ENCODE measurements at regions not wholly inside any gene's neighbourhood (a gene's known extent, or its start where the extent isn't known, plus 50 kb on each side); places are given as distances from the start of the nearest gene placed in this dataset.

GRCh38 chr17:27982688-27983087, 59.8 kb upstream of the NLK start:
- Histone ChIP-seq H3K9ac (ENCODE audit: extremely low read depth, low read length, poor library complexity, severe bottlenecking) (no peak overlapping the region), H3K36me3 (ENCODE audit: control insufficient read depth, insufficient read depth, low read length) (no peaks in the 10 kb centered on the region), H3K4me3 (ENCODE audit: low read length) (no peak overlapping the region), H3K4me1 (ENCODE audit: control insufficient read depth, insufficient read depth, low read length) (no peaks in the 10 kb centered on the region), H3K27me3 (ENCODE audit: control insufficient read depth, insufficient read depth, low read length, poor library complexity, severe bottlenecking) (peaks cover 11% of the 10 kb centered on the region), H3K27ac (ENCODE audit: low read depth, low read length) (no peak overlapping the region), H3K9me3 (ENCODE audit: control insufficient read depth, low read length) (no peaks in the 10 kb centered on the region)
- H3K27ac Mint-ChIP-seq = peak overlapping the region; percentile 88
- H3K4me1 Mint-ChIP-seq = peaks cover 54% of the 10 kb centered on the region
- peak; percentile 75 for DNase-seq
- WGBS, 2 experiments (ENCODE audit: insufficient coverage in 1 of 2, insufficient read length in 1 of 2) = 64 to 93% methylated on average over 2 of the region's 2 CpGs
- no peaks in the 10 kb centered on the region for H3K9me3 Mint-ChIP-seq
- no peaks in the 10 kb centered on the region for H3K36me3 Mint-ChIP-seq (ENCODE audit: low read depth)
- no peak overlapping the region for H3K4me3 Mint-ChIP-seq
- no peak for TF ChIP-seq CTCF (conservative IDR thresholded peaks at IDR 0.05)
- peaks cover 5% of the 10 kb centered on the region for H3K27me3 Mint-ChIP-seq (ENCODE audit: insufficient read depth)

GRCh38 chr17:27983853-27984252, 58.6 kb upstream of the NLK start:
- no peak overlapping the region for H3K4me3 ChIP-seq (ENCODE audit: low read length)
- Mint-ChIP-seq H3K4me1 (peaks cover 50% of the 10 kb centered on the region), H3K4me3 (no peak overlapping the region), H3K9me3 (no peaks in the 10 kb centered on the region), H3K27me3 (ENCODE audit: insufficient read depth) (peaks cover 8% of the 10 kb centered on the region), H3K36me3 (ENCODE audit: low read depth) (no peaks in the 10 kb centered on the region), H3K27ac (no peak overlapping the region)
- no peaks in the 10 kb centered on the region for H3K4me1 ChIP-seq (ENCODE audit: control insufficient read depth, insufficient read depth, low read length)
- no peak overlapping the region for H3K27ac ChIP-seq (ENCODE audit: low read depth, low read length)
- DNase-seq = no peak
- no peak for TF ChIP-seq CTCF (conservative IDR thresholded peaks at IDR 0.05)
- no peaks in the 10 kb centered on the region for H3K9me3 ChIP-seq (ENCODE audit: control insufficient read depth, low read length)
- no peak overlapping the region for H3K9ac ChIP-seq (ENCODE audit: extremely low read depth, low read length, poor library complexity, severe bottlenecking)
- H3K27me3 ChIP-seq (ENCODE audit: control insufficient read depth, insufficient read depth, low read length, poor library complexity, severe bottlenecking) = peaks cover 11% of the 10 kb centered on the region
- WGBS, 2 experiments (ENCODE audit: insufficient coverage in 1 of 2, insufficient read length in 1 of 2) = 80% methylated on average over 1 of the region's 1 CpG
- H3K36me3 ChIP-seq (ENCODE audit: control insufficient read depth, insufficient read depth, low read length) = no peaks in the 10 kb centered on the region

- H3K36me3 ChIP-seq (ENCODE audit: control insufficient read depth, insufficient read depth, low read length) = no peaks in the 10 kb centered on the region
- H3K27ac Mint-ChIP-seq = no peak overlapping the region
- peaks cover 10% of the 10 kb centered on the region for H3K27me3 Mint-ChIP-seq (ENCODE audit: insufficient read depth)
- peaks cover 11% of the 10 kb centered on the region for H3K27me3 ChIP-seq (ENCODE audit: control insufficient read depth, insufficient read depth, low read length, poor library complexity, severe bottlenecking)
- H3K4me1 Mint-ChIP-seq = peaks cover 50% of the 10 kb centered on the region
- DNase-seq = no peak
- no peaks in the 10 kb centered on the region for H3K36me3 Mint-ChIP-seq (ENCODE audit: low read depth)
- no peaks in the 10 kb centered on the region for H3K9me3 Mint-ChIP-seq
- H3K4me3 ChIP-seq (ENCODE audit: low read length) = no peak overlapping the region
- TF ChIP-seq CTCF (conservative IDR thresholded peaks at IDR 0.05) = no peak
- H3K4me1 ChIP-seq (ENCODE audit: control insufficient read depth, insufficient read depth, low read length) = no peaks in the 10 kb centered on the region
- no peak overlapping the region for H3K4me3 Mint-ChIP-seq
- 80 to 83% methylated on average over 1 to 3 of the region's 7 CpGs for WGBS, 2 experiments (ENCODE audit: insufficient coverage in 1 of 2, insufficient read length in 1 of 2)
- no peak overlapping the region for H3K9ac ChIP-seq (ENCODE audit: extremely low read depth, low read length, poor library complexity, severe bottlenecking)
- no peak overlapping the region for H3K27ac ChIP-seq (ENCODE audit: low read depth, low read length)
- no peaks in the 10 kb centered on the region for H3K9me3 ChIP-seq (ENCODE audit: control insufficient read depth, low read length)
Observed at GRCh38 chr17:27984404-27984803, 58.1 kb upstream of the NLK start.
